ENCODE measurements at regions not wholly inside any gene's neighbourhood (a gene's known extent, or its start where the extent isn't known, plus 50 kb on each side); places are given as distances from the start of the nearest gene placed in this dataset.

DNA sequence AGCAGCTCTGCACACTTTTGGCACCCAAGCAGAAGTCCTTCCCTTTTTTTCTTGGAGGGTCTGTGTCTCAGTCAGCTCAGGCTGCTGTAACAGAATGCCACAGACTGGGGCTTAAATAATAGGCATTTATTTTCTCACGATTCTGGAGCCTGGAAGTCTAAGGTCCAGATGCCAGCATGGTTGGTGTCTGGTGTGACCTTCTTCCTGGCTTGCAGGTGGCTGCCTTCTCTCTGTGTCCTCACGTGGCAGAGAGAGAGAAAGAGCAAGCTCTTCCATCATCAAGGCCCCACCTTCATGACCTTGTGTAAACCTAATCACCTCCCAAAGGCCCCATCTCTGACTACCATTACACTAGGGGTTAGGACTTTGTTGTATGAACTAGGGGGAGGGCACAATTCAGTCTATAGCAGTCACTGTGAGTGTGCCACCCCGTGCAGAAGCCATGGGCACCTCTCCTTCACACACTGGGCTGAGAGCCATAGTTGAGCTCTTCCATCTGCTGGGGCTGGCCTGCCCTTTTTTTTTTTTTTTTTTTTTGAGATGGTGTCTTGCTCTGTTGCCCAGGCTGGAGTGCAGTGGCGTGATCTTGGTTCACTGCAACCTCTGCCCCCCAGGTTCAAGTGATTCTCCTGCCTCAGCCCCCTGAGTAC is 80.3 kb downstream of the OAT start:
- TF ChIP-seq, protein P1, sequence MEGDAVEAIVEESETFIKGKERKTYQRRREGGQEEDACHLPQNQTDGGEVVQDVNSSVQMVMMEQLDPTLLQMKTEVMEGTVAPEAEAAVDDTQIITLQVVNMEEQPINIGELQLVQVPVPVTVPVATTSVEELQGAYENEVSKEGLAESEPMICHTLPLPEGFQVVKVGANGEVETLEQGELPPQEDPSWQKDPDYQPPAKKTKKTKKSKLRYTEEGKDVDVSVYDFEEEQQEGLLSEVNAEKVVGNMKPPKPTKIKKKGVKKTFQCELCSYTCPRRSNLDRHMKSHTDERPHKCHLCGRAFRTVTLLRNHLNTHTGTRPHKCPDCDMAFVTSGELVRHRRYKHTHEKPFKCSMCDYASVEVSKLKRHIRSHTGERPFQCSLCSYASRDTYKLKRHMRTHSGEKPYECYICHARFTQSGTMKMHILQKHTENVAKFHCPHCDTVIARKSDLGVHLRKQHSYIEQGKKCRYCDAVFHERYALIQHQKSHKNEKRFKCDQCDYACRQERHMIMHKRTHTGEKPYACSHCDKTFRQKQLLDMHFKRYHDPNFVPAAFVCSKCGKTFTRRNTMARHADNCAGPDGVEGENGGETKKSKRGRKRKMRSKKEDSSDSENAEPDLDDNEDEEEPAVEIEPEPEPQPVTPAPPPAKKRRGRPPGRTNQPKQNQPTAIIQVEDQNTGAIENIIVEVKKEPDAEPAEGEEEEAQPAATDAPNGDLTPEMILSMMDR (IDR thresholded peaks at IDR 0.05; ENCODE audit: low read depth, low read length, poor library complexity, severe bottlenecking), result no peak
- TF ChIP-seq EZH2phosphoT487 (IDR thresholded peaks at IDR 0.05; ENCODE audit: borderline replicate concordance, low read length), result no peak
